HL-60 (cell line): ENCODE measurements at regions not wholly inside any gene's neighbourhood (a gene's known extent, or its start where the extent isn't known, plus 50 kb on each side); places are given as distances from the start of the nearest gene placed in this dataset.

Source experiments
- DNase-seq, 2 experiments: peaks; one replicate each; pipeline ENCODE4 v3.0.0-alpha.2; 2010 to 2020; ENCODE audit warnings: low read depth in 1 of 2, low spot score in 1 of 2
- H3K27ac ChIP-seq: fragments of 250-450 bp; sonication (Bioruptor Pico); replicated peaks from 2 replicates; pipeline ENCODE4 v1.5.1; 2020; ENCODE audit warnings: mild to moderate bottlenecking, moderate library complexity
- H3K27me3 ChIP-seq: fragments of 250-450 bp; sonication (Bioruptor Pico); 2 replicates; pipeline ENCODE4 v1.5.1; 2021; ENCODE audit warnings: mild to moderate bottlenecking, moderate library complexity; ENCODE audit not compliant: insufficient read depth, poor library complexity, severe bottlenecking
- H3K4me3 ChIP-seq: replicated peaks from 2 replicates; pipeline ENCODE4 v1.5.1; 2011; ENCODE audit warnings: mild to moderate bottlenecking, control low read depth, low read length; ENCODE audit not compliant: insufficient read depth
- CTCF ChIP-seq: IDR thresholded peaks from one replicate; pipeline ENCODE4 v1.5.1; 2011; ENCODE audit warnings: low read length, control low read depth, inconsistent platforms; ENCODE audit not compliant: insufficient read depth
- GABPA ChIP-seq: IDR thresholded peaks from 2 replicates; pipeline ENCODE4 v1.6.1; 2012; ENCODE audit warnings: low read depth
- POLR2AphosphoS5 ChIP-seq: IDR thresholded peaks from 2 replicates; pipeline ENCODE4 v1.6.1; 2012; ENCODE audit warnings: low read depth
- REST ChIP-seq: IDR thresholded peaks from 2 replicates; pipeline ENCODE4 v1.6.1; 2012; ENCODE audit warnings: low read depth; ENCODE audit not compliant: insufficient replicate concordance
- SPI1 ChIP-seq: IDR thresholded peaks from 2 replicates; pipeline ENCODE4 v1.6.1; 2012; ENCODE audit warnings: low read depth, mild to moderate bottlenecking, borderline replicate concordance

GRCh38 chr11:116492600-116492999 is 280.2 kb downstream of the BUD13 start:
- H3K27me3 ChIP-seq, result no peaks in the 10 kb centered on the region
- no peak overlapping the region for H3K4me3 ChIP-seq
- H3K27ac ChIP-seq, result no peak overlapping the region
- DNase-seq, result no peak
- TF ChIP-seq POLR2AphosphoS5, result no peak
- TF ChIP-seq GABPA, result no peak
- TF ChIP-seq CTCF, result no peak
- no peak for TF ChIP-seq SPI1
- TF ChIP-seq REST, result no peak

- no peak for DNase-seq
- Histone ChIP-seq H3K4me3 (no peak overlapping the region), H3K27ac (no peak overlapping the region), H3K27me3 (peaks cover 7% of the 10 kb centered on the region)
- TF ChIP-seq SPI1, result no peak
- no peak for TF ChIP-seq POLR2AphosphoS5
- TF ChIP-seq REST, result no peak
Measured at GRCh38 chr11:116488836-116489389, 283.9 kb downstream of the BUD13 start.

- no peak overlapping the region for H3K4me3 ChIP-seq
- H3K27ac ChIP-seq, result no peak overlapping the region
- TF ChIP-seq REST (no peak), CTCF (no peak), POLR2AphosphoS5 (no peak), SPI1 (no peak), GABPA (no peak)
- peaks cover 7% of the 10 kb centered on the region for H3K27me3 ChIP-seq
- no peak for DNase-seq
Measured at GRCh38 chr11:116485425-116485824, 287.4 kb downstream of the BUD13 start.
